ENCODE measurements at regions not wholly inside any gene's neighbourhood (a gene's known extent, or its start where the extent isn't known, plus 50 kb on each side); places are given as distances from the start of the nearest gene placed in this dataset.

- DNase-seq, result no peak
- H3K4me1 Mint-ChIP-seq, result no peaks in the 10 kb centered on the region
- CTCF ChIA-PET, result no interaction called here
- no peaks in the 10 kb centered on the region for H3K9me3 Mint-ChIP-seq
- H3K36me3 Mint-ChIP-seq, result no peaks in the 10 kb centered on the region
- H3K4me3 Mint-ChIP-seq, result no peak overlapping the region
- H3K27ac Mint-ChIP-seq, result no peak overlapping the region
- H3K27me3 Mint-ChIP-seq, result peaks cover 6% of the 10 kb centered on the region
These were observed 65.1 kb upstream of the OLFM1 start for GRCh38 chr9:135022191-135022870.

GRCh38 chr9:135023088-135023785 lies 64.2 kb upstream of the OLFM1 start:
- no peak overlapping the region for H3K4me3 Mint-ChIP-seq
- no peak overlapping the region for H3K27ac Mint-ChIP-seq
- H3K27me3 Mint-ChIP-seq, result peaks cover 6% of the 10 kb centered on the region
- CTCF ChIA-PET, result no interaction called here
- no peak for DNase-seq
- H3K36me3 Mint-ChIP-seq, result no peaks in the 10 kb centered on the region
- no peaks in the 10 kb centered on the region for H3K4me1 Mint-ChIP-seq
- H3K9me3 Mint-ChIP-seq, result no peaks in the 10 kb centered on the region

DNA sequence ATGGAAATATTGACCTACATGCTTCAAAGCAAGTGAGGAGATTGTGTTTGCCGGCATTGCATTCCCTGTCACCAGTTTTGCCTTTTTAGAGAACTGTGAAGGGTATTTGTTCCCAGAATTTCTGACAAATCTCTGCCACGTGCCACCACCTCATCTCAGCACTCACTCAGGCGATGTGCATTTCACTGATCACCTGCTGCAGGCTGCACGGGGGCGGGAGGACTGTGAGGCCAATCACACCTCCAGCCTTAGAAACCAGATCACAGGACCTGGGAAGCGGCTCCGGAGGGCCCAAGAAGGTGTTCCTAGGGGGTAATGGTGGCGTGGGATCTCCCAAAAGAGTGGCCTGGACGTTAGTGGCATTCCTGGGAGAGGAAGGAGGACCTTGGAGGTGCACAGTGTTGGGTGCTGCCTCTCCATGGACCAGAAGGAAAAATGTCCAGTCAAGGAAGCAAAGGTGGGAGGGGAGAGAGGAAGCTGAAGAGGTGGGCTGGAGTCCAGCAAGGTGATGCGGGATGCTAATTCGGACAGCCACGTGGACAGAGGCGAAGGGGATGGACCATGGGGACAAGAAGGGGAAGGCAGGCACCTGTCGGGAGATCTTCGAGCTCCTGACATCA lies 63.6 kb upstream of the OLFM1 start:
- H3K27me3 Mint-ChIP-seq, result peaks cover 6% of the 10 kb centered on the region
- no peak overlapping the region for H3K27ac Mint-ChIP-seq
- H3K36me3 Mint-ChIP-seq, result no peaks in the 10 kb centered on the region
- H3K9me3 Mint-ChIP-seq, result no peaks in the 10 kb centered on the region
- CTCF ChIA-PET, result no interaction called here
- H3K4me1 Mint-ChIP-seq, result no peaks in the 10 kb centered on the region
- no peak for DNase-seq
- H3K4me3 Mint-ChIP-seq, result no peak overlapping the region

- Mint-ChIP-seq H3K4me1 (no peaks in the 10 kb centered on the region), H3K27ac (no peak overlapping the region), H3K27me3 (no peaks in the 10 kb centered on the region), H3K36me3 (no peaks in the 10 kb centered on the region), H3K4me3 (no peak overlapping the region), H3K9me3 (no peaks in the 10 kb centered on the region)
- no peak for DNase-seq
- CTCF ChIA-PET, result no interaction called here
These were observed 58.0 kb upstream of the OLFM1 start for GRCh38 chr9:135029463-135029862.

DNA sequence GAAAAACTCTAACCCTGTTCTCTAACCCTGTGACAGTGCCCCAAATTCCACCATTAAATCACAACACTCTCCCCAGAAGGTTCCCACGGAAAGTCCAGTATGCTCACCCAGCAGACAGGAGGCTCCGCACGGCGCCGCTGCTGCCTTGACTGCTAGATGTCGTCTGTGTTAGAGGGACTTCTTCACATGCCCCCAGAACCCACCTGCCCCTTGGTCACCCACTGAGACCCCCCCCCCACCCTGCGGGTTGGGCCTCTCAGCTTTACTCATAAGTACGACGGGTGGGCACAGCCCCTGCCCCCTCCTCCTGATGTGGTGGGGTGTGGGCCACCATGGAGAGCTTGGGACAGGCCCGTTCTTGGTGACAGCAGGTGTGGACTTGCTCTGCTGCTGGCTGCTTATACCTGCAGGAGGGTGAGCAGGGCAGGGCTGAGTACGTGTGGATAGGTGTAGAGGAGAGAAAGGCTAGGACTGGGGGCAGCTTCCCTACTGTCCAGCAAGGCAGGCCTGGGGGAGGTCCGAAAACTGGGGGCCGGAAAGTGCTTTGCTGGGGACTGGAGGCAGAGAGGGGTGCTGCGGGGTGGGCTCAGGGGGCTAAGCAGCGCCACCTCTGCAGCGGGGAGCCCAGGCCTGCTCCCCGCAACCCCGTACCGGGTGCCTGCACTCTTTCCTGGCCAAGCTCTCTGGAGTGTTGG lies 57.5 kb upstream of the OLFM1 start:
- Mint-ChIP-seq H3K27ac (no peak overlapping the region), H3K36me3 (no peaks in the 10 kb centered on the region), H3K9me3 (no peaks in the 10 kb centered on the region), H3K4me1 (no peaks in the 10 kb centered on the region), H3K27me3 (no peaks in the 10 kb centered on the region), H3K4me3 (no peak overlapping the region)
- no peak for DNase-seq
- CTCF ChIA-PET, result interaction anchor here (0.7 kb wide), 1 partner anchor 15 kb away, joined by 3 read pairs; no protein-coding TSS in a partner anchor

- H3K9me3 Mint-ChIP-seq, result no peaks in the 10 kb centered on the region
- no peak overlapping the region for H3K4me3 Mint-ChIP-seq
- no peak for DNase-seq
- no peaks in the 10 kb centered on the region for H3K36me3 Mint-ChIP-seq
- H3K27ac Mint-ChIP-seq, result no peak overlapping the region
- H3K4me1 Mint-ChIP-seq, result no peaks in the 10 kb centered on the region
- no peaks in the 10 kb centered on the region for H3K27me3 Mint-ChIP-seq
- CTCF ChIA-PET, result interaction anchor here (0.7 kb wide), 1 partner anchor 16 kb away, joined by 3 read pairs; no protein-coding TSS in a partner anchor
These were observed 56.8 kb upstream of the OLFM1 start for GRCh38 chr9:135030566-135031226.

DNA sequence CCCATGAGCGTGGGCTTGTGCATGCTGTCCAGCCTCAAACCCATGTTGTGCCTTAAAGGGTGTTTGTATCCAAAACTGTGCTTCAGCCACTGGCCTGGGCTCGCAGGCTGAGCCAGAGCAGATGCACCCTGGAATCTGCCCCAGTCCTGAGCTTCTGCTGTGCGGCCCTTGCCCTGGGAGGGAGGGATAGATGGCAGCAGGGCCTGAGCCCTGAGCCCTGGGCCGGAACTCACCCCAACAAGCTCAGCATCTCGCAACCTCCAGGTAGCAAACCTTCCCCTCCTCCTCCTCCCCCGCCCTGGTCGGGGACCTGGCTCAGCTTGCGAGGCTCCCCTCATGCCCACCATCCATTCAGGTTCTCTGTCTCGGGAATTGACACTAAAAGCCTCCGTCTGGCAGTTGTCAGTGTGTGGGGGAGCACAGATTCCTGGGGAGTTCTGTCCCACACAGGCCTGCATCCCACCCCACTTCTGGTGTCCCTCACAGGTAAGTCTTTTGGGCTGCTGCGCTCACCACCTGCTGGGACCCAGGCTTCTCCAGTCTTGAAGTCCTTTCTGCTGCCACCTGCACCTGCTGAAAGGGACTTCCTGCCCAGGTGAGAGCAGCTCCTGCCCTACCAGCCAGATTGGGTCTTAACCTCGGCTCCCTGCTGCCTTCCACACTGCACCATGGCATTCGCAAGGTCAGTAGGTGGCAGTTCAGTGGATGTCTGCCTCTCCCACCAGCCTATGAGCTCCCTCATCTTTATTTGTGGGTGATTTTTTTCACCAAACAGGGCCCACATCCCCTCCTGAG lies 55.2 kb upstream of the OLFM1 start:
- H3K36me3 Mint-ChIP-seq, result no peaks in the 10 kb centered on the region
- DNase-seq, result no peak
- H3K4me1 Mint-ChIP-seq, result no peaks in the 10 kb centered on the region
- no peak overlapping the region for H3K4me3 Mint-ChIP-seq
- CTCF ChIA-PET, result no interaction called here
- H3K9me3 Mint-ChIP-seq, result no peaks in the 10 kb centered on the region
- no peaks in the 10 kb centered on the region for H3K27me3 Mint-ChIP-seq
- no peak overlapping the region for H3K27ac Mint-ChIP-seq

DNA sequence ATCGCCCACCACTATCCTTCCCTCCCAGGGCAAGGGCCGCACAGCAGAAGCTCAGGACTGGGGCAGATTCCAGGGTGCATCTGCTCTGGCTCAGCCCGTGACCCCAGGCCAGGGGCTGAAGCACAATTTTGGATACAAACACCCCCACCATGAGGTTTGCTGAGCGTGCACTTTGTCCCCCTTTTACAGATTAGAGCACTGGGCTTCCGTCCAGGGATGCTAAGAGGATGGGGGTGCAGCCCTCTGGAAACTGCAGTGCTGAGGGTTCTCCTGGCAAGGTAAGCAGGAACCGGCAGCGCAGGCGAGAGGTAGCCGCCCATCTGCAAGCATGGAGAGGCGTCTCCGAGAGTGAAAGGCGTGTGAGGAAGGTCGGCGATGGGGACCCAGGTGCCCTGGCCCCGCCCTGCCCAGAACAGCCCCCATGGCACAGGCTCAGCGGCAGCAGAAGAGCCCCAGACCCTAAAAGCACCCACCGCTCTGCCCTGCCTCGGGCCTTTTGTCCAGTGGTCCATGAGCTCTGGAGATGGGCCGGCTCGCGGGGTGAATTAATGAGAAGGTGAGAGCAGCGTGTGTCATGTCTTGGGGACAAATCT lies 54.5 kb upstream of the OLFM1 start:
- H3K4me3 Mint-ChIP-seq, result no peak overlapping the region
- no peaks in the 10 kb centered on the region for H3K4me1 Mint-ChIP-seq
- CTCF ChIA-PET, result no interaction called here
- H3K9me3 Mint-ChIP-seq, result no peaks in the 10 kb centered on the region
- no peaks in the 10 kb centered on the region for H3K27me3 Mint-ChIP-seq
- no peak overlapping the region for H3K27ac Mint-ChIP-seq
- H3K36me3 Mint-ChIP-seq, result no peaks in the 10 kb centered on the region
- no peak for DNase-seq

DNA sequence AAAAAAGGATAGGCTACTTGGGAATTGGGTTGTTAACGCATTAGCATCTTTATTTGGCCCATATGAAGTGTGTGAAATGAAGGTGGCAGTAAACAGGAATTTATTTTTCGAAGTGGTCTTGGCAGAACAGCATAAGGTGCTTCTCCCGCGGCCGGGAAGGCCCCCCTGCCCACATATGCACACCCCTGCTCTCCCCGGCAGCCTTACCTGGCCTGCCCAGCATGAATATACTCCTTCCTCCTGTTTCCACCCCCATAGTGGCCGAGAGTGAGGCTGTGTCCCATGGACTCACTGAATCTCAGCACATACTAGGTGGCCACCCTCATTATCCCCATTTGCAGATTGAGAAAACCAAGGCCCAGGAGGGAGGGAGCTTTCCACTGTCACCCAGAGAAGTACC lies 54.0 kb upstream of the OLFM1 start:
- no peak for DNase-seq
- H3K4me1 Mint-ChIP-seq, result no peaks in the 10 kb centered on the region
- H3K27me3 Mint-ChIP-seq, result no peaks in the 10 kb centered on the region
- no peak overlapping the region for H3K4me3 Mint-ChIP-seq
- CTCF ChIA-PET, result no interaction called here
- no peaks in the 10 kb centered on the region for H3K36me3 Mint-ChIP-seq
- H3K27ac Mint-ChIP-seq, result no peak overlapping the region
- no peaks in the 10 kb centered on the region for H3K9me3 Mint-ChIP-seq

DNA sequence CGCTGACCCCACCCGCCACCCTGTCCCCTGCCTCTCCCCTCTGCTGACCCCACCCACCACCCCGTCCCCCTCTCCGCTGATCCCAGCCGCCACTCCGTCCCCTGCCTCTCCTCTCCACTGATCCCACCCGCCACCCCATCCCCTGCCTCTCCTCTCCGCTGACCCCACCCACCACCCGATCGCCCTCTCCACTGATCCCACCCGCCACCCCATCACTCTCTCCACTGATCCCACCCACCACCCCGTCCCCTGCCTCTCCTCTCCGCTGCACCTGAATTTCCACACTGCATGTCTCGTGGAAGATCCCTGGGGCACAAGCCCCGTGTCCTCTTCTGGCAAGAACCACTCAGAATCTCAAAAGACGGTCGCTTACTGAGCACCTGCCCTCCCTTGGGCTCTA lies 53.4 kb upstream of the OLFM1 start:
- Mint-ChIP-seq H3K36me3 (no peaks in the 10 kb centered on the region), H3K4me3 (no peak overlapping the region), H3K4me1 (no peaks in the 10 kb centered on the region), H3K27ac (no peak overlapping the region), H3K27me3 (no peaks in the 10 kb centered on the region), H3K9me3 (no peaks in the 10 kb centered on the region)
- CTCF ChIA-PET, result no interaction called here
- DNase-seq, result no peak

DNA sequence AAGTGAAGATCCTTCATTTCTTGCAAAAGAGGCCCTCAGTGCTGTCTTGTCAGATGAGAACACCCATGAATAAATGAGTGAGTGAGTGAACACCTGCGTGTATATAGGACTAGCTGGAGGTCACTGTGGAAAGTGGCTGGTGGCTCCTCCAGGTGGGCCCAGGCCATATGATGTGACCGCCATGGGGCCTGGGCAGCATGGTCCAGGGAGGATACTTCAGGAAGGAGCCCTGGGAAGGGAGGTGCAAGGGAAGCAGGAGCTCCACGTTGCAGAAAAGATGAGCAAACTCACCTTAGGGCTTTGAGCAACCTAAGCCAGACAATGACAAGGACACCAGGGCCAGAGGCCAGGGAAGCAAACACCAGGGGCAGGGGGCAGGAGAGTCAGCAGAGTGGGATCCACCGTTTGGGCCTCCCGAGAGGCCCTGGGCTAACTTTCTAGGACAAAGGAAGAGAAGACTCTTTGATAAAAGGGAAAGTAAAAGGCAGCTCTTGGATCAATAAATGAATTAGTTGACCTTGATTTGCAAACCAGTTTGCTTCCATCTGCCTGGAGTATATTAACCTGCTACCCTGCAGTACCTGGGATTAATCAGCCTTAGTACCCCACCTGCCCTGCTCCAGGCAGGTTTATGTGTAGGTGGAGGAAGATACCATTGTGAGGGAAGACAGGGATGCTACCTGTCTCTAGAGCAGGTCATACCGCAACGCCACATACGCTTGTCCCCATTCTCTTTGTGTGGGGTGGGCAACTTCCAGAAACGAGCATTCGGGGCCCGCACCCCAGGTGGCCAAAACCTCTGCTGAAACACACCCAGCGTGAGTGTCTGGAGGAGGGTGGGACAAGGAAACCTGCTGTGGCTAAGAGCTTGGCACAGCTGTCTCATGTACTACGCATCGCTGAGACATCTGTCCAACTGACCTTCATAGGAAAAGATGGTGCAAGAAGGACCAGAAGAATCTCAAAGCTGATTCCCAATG lies 51.4 kb upstream of the OLFM1 start:
- CTCF ChIA-PET, result no interaction called here
- Mint-ChIP-seq H3K27me3 (no peaks in the 10 kb centered on the region), H3K36me3 (no peaks in the 10 kb centered on the region), H3K9me3 (no peaks in the 10 kb centered on the region), H3K27ac (no peak overlapping the region), H3K4me3 (no peak overlapping the region), H3K4me1 (no peaks in the 10 kb centered on the region)
- no peak for DNase-seq

DNA sequence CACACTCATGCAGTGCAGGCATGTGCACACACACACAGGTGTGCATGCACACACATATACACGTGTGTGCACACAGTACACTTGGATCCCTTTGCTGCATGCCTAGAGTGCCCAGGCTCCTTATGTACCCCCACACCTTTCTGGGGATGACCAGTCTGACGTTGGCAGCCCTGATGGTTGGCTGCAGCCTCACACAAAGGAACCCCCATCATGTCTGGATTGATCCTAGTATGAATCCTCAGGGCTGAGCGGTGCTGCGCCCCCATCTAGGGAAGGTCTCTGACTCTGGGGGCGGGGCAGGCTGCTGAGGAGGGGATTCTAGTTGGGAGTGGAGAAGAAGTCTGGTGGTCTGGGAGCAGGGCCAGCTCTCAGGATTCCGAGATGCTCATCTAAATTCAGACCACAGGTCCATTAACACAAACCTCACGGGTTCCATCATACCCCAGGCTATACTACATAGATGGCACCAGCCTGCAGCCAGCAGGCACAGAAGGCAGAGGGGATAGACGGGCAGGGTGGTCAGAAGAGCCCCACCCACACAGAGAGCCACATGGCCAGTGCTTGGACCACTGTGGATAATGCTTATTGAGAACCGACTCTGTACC lies 50.5 kb upstream of the OLFM1 start:
- no peaks in the 10 kb centered on the region for H3K27me3 Mint-ChIP-seq

More for the DNA sequence above, 50.5 kb upstream of the OLFM1 start:
- Mint-ChIP-seq H3K4me3 (no peak overlapping the region), H3K27ac (no peak overlapping the region), H3K9me3 (no peaks in the 10 kb centered on the region), H3K4me1 (no peaks in the 10 kb centered on the region), H3K36me3 (no peaks in the 10 kb centered on the region)
- CTCF ChIA-PET, result no interaction called here
- DNase-seq, result no peak

All from activated naive CD4-positive, alpha-beta T cell treated with anti-CD3 and anti-CD28 coated beads, Interleukin-2, amount 10 ng/mL, durations not matched to agents 7 days and 5 days (primary cell).